Pancreas (tissue), 10 donors: ENCODE measurements at regions not wholly inside any gene's neighbourhood (a gene's known extent, or its start where the extent isn't known, plus 50 kb on each side); places are given as distances from the start of the nearest gene placed in this dataset.

Source experiments
- ATAC-seq, 4 donors: fragments of 200-7000 bp; cut with Tn5 transposase; one replicate each; pipeline versions ENCODE4 v1.8.0 to v1.9.1; 2020; ENCODE audit warnings: mild to moderate bottlenecking in 4 of 4, moderate library complexity in 4 of 4
- DNase-seq, 6 donors: peaks; one replicate each; pipeline ENCODE4 v3.0.0-alpha.2; 2020
- FAIRE-seq: peaks from 2 replicates; lab custom pipeline; 2012; peaks lifted over from hg19 to GRCh38; lab: Jason Lieb, UNC
- H3K27ac ChIP-seq, 4 donors: fragments of 200-600 bp; sonication (generic); 1 replicate in 3 of 4; 2 replicates in 1 of 4; pipeline versions ENCODE4 v1.5.0 to v1.8.0; 2020
- H3K27me3 ChIP-seq, 4 donors: fragments of 200-600 bp; one replicate each; pipeline ENCODE4 v1.8.0; 2021
- H3K36me3 ChIP-seq, 3 donors: fragments of 200-600 bp; sonication (generic) in 1 of 3; one replicate each; pipeline versions ENCODE4 v1.5.0 to v1.8.0; 2020 to 2021
- H3K4me1 ChIP-seq, 3 donors: fragments of 200-600 bp; one replicate each; pipeline ENCODE4 v1.8.0; 2021
- H3K4me3 ChIP-seq, 4 donors: fragments of 200-600 bp; sonication (generic) in 2 of 4; one replicate each; pipeline versions ENCODE4 v1.5.0 to v1.8.0; 2020 to 2021
- H3K9me3 ChIP-seq, 4 donors: fragments of 200-600 bp; one replicate each; pipeline ENCODE4 v1.8.0; 2021
- CTCF ChIP-seq, 4 donors: fragments of 200-600 bp; sonication (generic) in 3 of 4; IDR thresholded peaks; one replicate each; pipeline versions ENCODE4 v1.5.0 to v1.8.0; 2021; ENCODE audit warnings: antibody characterized with exemption in 4 of 4
- WGBS, 2 donors: extraction: QIAGEN DNeasy Blood & Tissue Kit; methylation state at CpG; one replicate each; pipeline ENCODE4 v1.1.7; 2013; 5-methylcytosine and 5-hydroxymethylcytosine counted together
- intact Hi-C, 3 donors: fragments of 100-400 bp; cut with DNase I; formaldehyde crosslinking; loops; one replicate each; pipeline versions ENCODE4 v1.11.1 to v1.14.2; 2022
- donor health status: healthy with polysubstance abuse.
- donor health status: DM: no; HTN: no; CAD: no; lungs with moderate emphysema.
- donor health status: DM: no; HTN: no; CAD: no.
- donor health status: control.
- donor health status: control.
- donor health status: Bipolar disorder and iron deficiency.
- donor health status: DM: yes; HTN: yes; CAD: no.
- donor health status: DM: no; HTN: no; CAD: no.
- donor health status: DM: no; HTN: no; CAD: no.
- donor health status: DM: yes; HTN: yes; CAD: no.

- Histone ChIP-seq H3K9me3 (no peaks in the 10 kb centered on the region), H3K27me3 (no peaks in the 10 kb centered on the region), H3K27ac (no peak overlapping the region), H3K36me3 (no peaks in the 10 kb centered on the region), H3K4me1 (no peaks in the 10 kb centered on the region), H3K4me3 (no peak overlapping the region)
- DNase-seq, result no peak
- TF ChIP-seq CTCF (IDR thresholded peaks at IDR 0.05), result no peak
- 41 to 47% methylated on average over 6 of the region's 6 CpGs for WGBS, 2 donors
- no peak for FAIRE-seq
- ATAC-seq, result no peak
- intact Hi-C loops, result no loop called here
Observed at GRCh38 chr22:34508797-34509196, 557.2 kb upstream of the ISX start.

- no peak for TF ChIP-seq CTCF (IDR thresholded peaks at IDR 0.05)
- no peaks in the 10 kb centered on the region for H3K27me3 ChIP-seq
- H3K36me3 ChIP-seq, result no peaks in the 10 kb centered on the region
- WGBS, 2 donors, result 74 to 76% methylated on average over 2 of the region's 2 CpGs
- ATAC-seq (no peak), DNase-seq (no peak), FAIRE-seq (no peak)
- intact Hi-C loops, result no loop called here
- no peaks in the 10 kb centered on the region for H3K9me3 ChIP-seq
- no peak overlapping the region for H3K27ac ChIP-seq
- H3K4me1 ChIP-seq, result no peaks in the 10 kb centered on the region
- no peak overlapping the region for H3K4me3 ChIP-seq
Observed at GRCh38 chr22:34526681-34527080, 539.3 kb upstream of the ISX start.

- Histone ChIP-seq H3K4me1 (no peaks in the 10 kb centered on the region), H3K9me3 (no peaks in the 10 kb centered on the region), H3K27ac (no peak overlapping the region), H3K27me3 (no peaks in the 10 kb centered on the region), H3K36me3 (no peaks in the 10 kb centered on the region), H3K4me3 (no peak overlapping the region)
- intact Hi-C loops, result no loop called here
- no peak for ATAC-seq
- TF ChIP-seq CTCF (IDR thresholded peaks at IDR 0.05), result no peak
- 10 to 15% methylated on average over 4 of the region's 4 CpGs for WGBS, 2 donors
- FAIRE-seq, result no peak
- DNase-seq, result no peak
Observed at GRCh38 chr22:34534101-34534500, 531.9 kb upstream of the ISX start.

- ATAC-seq, result no peak
- Histone ChIP-seq H3K27me3 (peaks cover 0 to 3% (median 0%) of the 10 kb centered on the region in 4 donors), H3K4me3 (no peak overlapping the region), H3K9me3 (no peaks in the 10 kb centered on the region), H3K4me1 (no peaks in the 10 kb centered on the region), H3K36me3 (no peaks in the 10 kb centered on the region), H3K27ac (no peak overlapping the region)
- 53 to 62% methylated on average over 4 of the region's 4 CpGs for WGBS, 2 donors
- no peak for FAIRE-seq
- no peak for TF ChIP-seq CTCF (IDR thresholded peaks at IDR 0.05)
- DNase-seq, result no peak
- intact Hi-C loops, result no loop called here
Observed at GRCh38 chr22:34567367-34567766, 498.6 kb upstream of the ISX start.

- no peak for DNase-seq
- H3K4me1 ChIP-seq, result no peaks in the 10 kb centered on the region
- intact Hi-C loops, result no loop called here
- H3K27me3 ChIP-seq, result no peaks in the 10 kb centered on the region
- H3K4me3 ChIP-seq, result no peak overlapping the region
- no peak for ATAC-seq
- no peak for TF ChIP-seq CTCF (IDR thresholded peaks at IDR 0.05)
- no peak overlapping the region for H3K27ac ChIP-seq
- FAIRE-seq, result no peak
- 53 to 63% methylated on average over 3 of the region's 3 CpGs for WGBS, 2 donors
- no peaks in the 10 kb centered on the region for H3K9me3 ChIP-seq
- no peaks in the 10 kb centered on the region for H3K36me3 ChIP-seq
Observed at GRCh38 chr22:34570408-34570807, 495.6 kb upstream of the ISX start.
